HG03342 (cell line): ENCODE measurements at regions not wholly inside any gene's neighbourhood (a gene's known extent, or its start where the extent isn't known, plus 50 kb on each side); places are given as distances from the start of the nearest gene placed in this dataset.

Experiments used
- ATAC-seq: cut with Tn5 transposase; IDR thresholded peaks from one replicate; pipeline ENCODE4 v1.9.1; 2021; ENCODE audit warnings: mild to moderate bottlenecking, moderate library complexity; ENCODE audit not compliant: unreplicated experiment

GRCh38 chr3:117725314-117725713 lies 1015.7 kb downstream of the TUSC7 start:
- ATAC-seq = no peak

- no peak for ATAC-seq
Measured at GRCh38 chr3:117726776-117727175, 1017.2 kb downstream of the TUSC7 start.

GRCh38 chr3:117728226-117728625 lies 1018.6 kb downstream of the TUSC7 start:
- no peak for ATAC-seq

- ATAC-seq = no peak
Measured at GRCh38 chr3:117734496-117734895, 1024.9 kb downstream of the TUSC7 start.

- no peak for ATAC-seq
Measured at GRCh38 chr3:117735481-117736101, 1026.0 kb downstream of the TUSC7 start.

GRCh38 chr3:117736846-117737245 lies 1027.3 kb downstream of the TUSC7 start:
- no peak for ATAC-seq

- ATAC-seq = no peak
Measured at GRCh38 chr3:117743993-117744392, 1034.4 kb downstream of the TUSC7 start.

- no peak for ATAC-seq
Measured at GRCh38 chr3:117744935-117745334, 1035.4 kb downstream of the TUSC7 start.

GRCh38 chr3:117745516-117745915 lies 1035.9 kb downstream of the TUSC7 start:
- no peak for ATAC-seq

GRCh38 chr3:117746066-117746465 lies 1036.5 kb downstream of the TUSC7 start:
- no peak for ATAC-seq

- no peak for ATAC-seq
Measured at GRCh38 chr3:117748131-117748530, 1038.6 kb downstream of the TUSC7 start.

- ATAC-seq = no peak
Measured at GRCh38 chr3:117750674-117751269, 1041.2 kb downstream of the TUSC7 start.

GRCh38 chr3:117751651-117752050 lies 1042.1 kb downstream of the TUSC7 start:
- ATAC-seq = no peak

- ATAC-seq = no peak
Measured at GRCh38 chr3:117752984-117753717, 1043.6 kb downstream of the TUSC7 start.

- no peak for ATAC-seq
Measured at GRCh38 chr3:117754058-117754457, 1044.5 kb downstream of the TUSC7 start.

GRCh38 chr3:117754841-117755240 lies 1045.3 kb downstream of the TUSC7 start:
- ATAC-seq = no peak

- no peak for ATAC-seq
Measured at GRCh38 chr3:117756563-117756962, 1047.0 kb downstream of the TUSC7 start.

- no peak for ATAC-seq
Measured at GRCh38 chr3:117761703-117762620, 1052.4 kb downstream of the TUSC7 start.

GRCh38 chr3:117762621-117763037 lies 1053.0 kb downstream of the TUSC7 start:
- no peak for ATAC-seq

- no peak for ATAC-seq
Measured at GRCh38 chr3:117763561-117763960, 1054.0 kb downstream of the TUSC7 start.

- no peak for ATAC-seq
Measured at GRCh38 chr3:117768581-117768980, 1059.0 kb downstream of the TUSC7 start.
